SW 1271 (cell line): ENCODE measurements at regions not wholly inside any gene's neighbourhood (a gene's known extent, or its start where the extent isn't known, plus 50 kb on each side); places are given as distances from the start of the nearest gene placed in this dataset.
"Not testable (repeated sequence)": the region's sequence is repeated elsewhere in the genome, so short reads cannot be mapped to it uniquely, and the experiment has no call there.

Source experiments
- DNase-seq, 2 experiments: peaks; one replicate each; lab custom pipeline; 2025; lab: John Stamatoyannopoulos, UW

GRCh38 chr12:30578426-30578825, 117.2 kb downstream of the IPO8 start:
- no peak for DNase-seq

GRCh38 chr12:30573145-30573544, 122.5 kb downstream of the IPO8 start:
- DNase-seq: no peak

GRCh38 chr12:30570211-30570890, 125.3 kb downstream of the IPO8 start:
- DNase-seq: no peak

GRCh38 chr12:30569426-30569825, 126.2 kb downstream of the IPO8 start:
- no peak for DNase-seq

GRCh38 chr12:30568453-30568852, 127.2 kb downstream of the IPO8 start:
- DNase-seq: no peak

GRCh38 chr12:30567082-30567481, 128.6 kb downstream of the IPO8 start:
- DNase-seq: no peak

GRCh38 chr12:30564394-30564793, 131.3 kb downstream of the IPO8 start:
- no peak for DNase-seq

GRCh38 chr12:30548203-30548602, 147.5 kb downstream of the IPO8 start:
- no peak for DNase-seq

GRCh38 chr12:30546121-30546520, 149.5 kb downstream of the IPO8 start:
- no peak for DNase-seq

- not testable (repeated sequence) for DNase-seq
These were observed 151.0 kb downstream of the IPO8 start for GRCh38 chr12:30544704-30545103.

GRCh38 chr12:30537228-30537627, 158.4 kb downstream of the IPO8 start:
- DNase-seq: no peak

- DNase-seq: no peak
These were observed 162.0 kb downstream of the IPO8 start for GRCh38 chr12:30533558-30534265.

- no peak for DNase-seq
These were observed 163.7 kb downstream of the IPO8 start for GRCh38 chr12:30531731-30532678.

- no peak for DNase-seq
These were observed 166.0 kb downstream of the IPO8 start for GRCh38 chr12:30529489-30530269.

GRCh38 chr12:30525171-30525570, 170.5 kb downstream of the IPO8 start:
- DNase-seq: no peak

- DNase-seq: not testable (repeated sequence)
These were observed 175.4 kb downstream of the IPO8 start for GRCh38 chr12:30520285-30520684.

GRCh38 chr12:30519535-30519934, 176.1 kb downstream of the IPO8 start:
- DNase-seq: no peak

- DNase-seq: no peak
These were observed 178.3 kb downstream of the IPO8 start for GRCh38 chr12:30517320-30517719.

- DNase-seq: peak in 1 of 2 experiments; percentile 32
These were observed 180.3 kb downstream of the IPO8 start for GRCh38 chr12:30515351-30515750.

GRCh38 chr12:30514666-30515065, 181.0 kb downstream of the IPO8 start:
- DNase-seq: no peak

- DNase-seq: no peak
These were observed 187.3 kb downstream of the IPO8 start for GRCh38 chr12:30508205-30508967.
